A549 (cell line): ENCODE measurements at regions not wholly inside any gene's neighbourhood (a gene's known extent, or its start where the extent isn't known, plus 50 kb on each side); places are given as distances from the start of the nearest gene placed in this dataset.

Experiments
- ATAC-seq, 2 experiments: fragments of 200-7000 bp in 1 of 2; fragments of >200 bp in 1 of 2; cut with Nextera tagmentation in 1 of 2; cut with Tn5 transposase in 1 of 2; 3 replicates each; pipeline versions ENCODE4 v1.8.0 to v1.9.1; 2018 to 2020; ENCODE audit warnings: mild to moderate bottlenecking in 1 of 2, moderate library complexity in 1 of 2
- CTCF ChIA-PET: fragments of 300-600 bp; sonication (Branson Sonifier 250); formaldehyde crosslinking; extraction: SDS; loops from one replicate; lab custom pipeline; 2021; ENCODE audit warnings: antibody characterized with exemption, inconsistent platforms; lab: Yijun Ruan, JAX
- POLR2A ChIA-PET: fragments of 350-600 bp; formaldehyde crosslinking; extraction: SDS; loops from one replicate; lab custom pipeline; 2021; ENCODE audit warnings: antibody characterized with exemption, inconsistent platforms; lab: Yijun Ruan, JAX
- DNase-seq, 2 experiments: peaks; one replicate each; pipeline versions ENCODE4 v3.0.0 to v3.0.0-alpha.2; 2011 to 2016; ENCODE audit warnings: low read depth in 1 of 2, low spot score in 1 of 2
- FAIRE-seq: peaks from 2 replicates; lab custom pipeline; 2011; peaks lifted over from hg19 to GRCh38; lab: Jason Lieb, UNC
- H3K27ac ChIP-seq, 2 experiments: fragments of >200 bp; sonication (Bioruptor Twin); formaldehyde crosslinking; 3 replicates each; pipeline ENCODE4 v1.5.1; 2016 to 2017
- H3K4me1 ChIP-seq: fragments of >200 bp; sonication (Bioruptor Twin); formaldehyde crosslinking; 3 replicates; pipeline ENCODE4 v1.6.1; 2016
- H3K4me2 ChIP-seq: fragments of >200 bp; sonication (Bioruptor Twin); formaldehyde crosslinking; 3 replicates; pipeline ENCODE4 v1.6.1; 2016
- H3K4me3 ChIP-seq: fragments of >200 bp; sonication (Bioruptor Twin); formaldehyde crosslinking; 3 replicates; pipeline ENCODE4 v1.5.1; 2016
- H3K9me3 ChIP-seq: fragments of >200 bp; sonication (Bioruptor Twin); formaldehyde crosslinking; 3 replicates; pipeline ENCODE4 v1.6.1; 2016
- BCL3 ChIP-seq: fragments of >200 bp; sonication (Bioruptor Twin); formaldehyde crosslinking; IDR thresholded peaks from 3 replicates; pipeline ENCODE4 v1.6.1; 2016
- BHLHE40 ChIP-seq: IDR thresholded peaks from 2 replicates; pipeline ENCODE4 v1.6.1; 2012; ENCODE audit warnings: low read depth, low read length, inconsistent platforms
- CHD2 ChIP-seq: fragments of 150-350 bp; IDR thresholded peaks from 2 replicates; pipeline ENCODE4 v1.6.1; 2014; ENCODE audit warnings: low read length; ENCODE audit not compliant: partially characterized antibody
- CHD4 ChIP-seq: fragments of 200-600 bp; sonication (generic); IDR thresholded peaks from 2 replicates; pipeline ENCODE4 v1.6.1; 2016; ENCODE audit warnings: antibody characterized with exemption, mild to moderate bottlenecking, borderline replicate concordance
- ELK1 ChIP-seq: fragments of 150-350 bp; IDR thresholded peaks from 2 replicates; pipeline ENCODE4 v1.6.1; 2014; ENCODE audit warnings: low read depth, mild to moderate bottlenecking, low read length
- FOSB ChIP-seq: fragments of 250-450 bp; sonication (Bioruptor Pico); IDR thresholded peaks from 2 replicates; pipeline ENCODE4 v1.5.0; 2020; ENCODE audit warnings: mild to moderate bottlenecking, moderate library complexity
- HEYL ChIP-seq: fragments of 250-450 bp; sonication (Bioruptor Pico); IDR thresholded peaks from 2 replicates; pipeline ENCODE4 v1.8.0; 2021; ENCODE audit warnings: mild to moderate bottlenecking, moderate library complexity
- HOXB5 ChIP-seq: fragments of 250-450 bp; sonication (Bioruptor Pico); IDR thresholded peaks from 2 replicates; pipeline ENCODE4 v1.5.0; 2020; ENCODE audit warnings: mild to moderate bottlenecking, moderate library complexity
- JUNB ChIP-seq: fragments of >200 bp; sonication (Bioruptor Twin); formaldehyde crosslinking; IDR thresholded peaks from 2 replicates; pipeline ENCODE4 v1.6.1; 2016
- KDM1A ChIP-seq: fragments of 200-600 bp; sonication (generic); IDR thresholded peaks from 2 replicates; pipeline ENCODE4 v1.6.1; 2016; ENCODE audit warnings: low read depth, mild to moderate bottlenecking
- MAFK ChIP-seq: fragments of 450-650 bp; IDR thresholded peaks from 2 replicates; pipeline ENCODE4 v1.6.1; 2014; ENCODE audit not compliant: partially characterized antibody
- NFE2L2 ChIP-seq: fragments of 150-350 bp; conservative IDR thresholded peaks from 2 replicates; pipeline ENCODE4 v1.6.1; 2014; ENCODE audit warnings: low read length
- NR3C1 ChIP-seq: fragments of >200 bp; sonication (Bioruptor Twin); formaldehyde crosslinking; IDR thresholded peaks from 3 replicates; pipeline ENCODE4 v1.6.1; 2017
- POLR2A ChIP-seq: IDR thresholded peaks from 2 replicates; pipeline ENCODE4 v1.6.1; 2012; ENCODE audit warnings: mild to moderate bottlenecking, low read length
- RAD21 ChIP-seq, 2 experiments: fragments of >200 bp in 1 of 2; sonication (Bioruptor Twin) in 1 of 2; formaldehyde crosslinking in 1 of 2; IDR thresholded peaks in 1 of 2; conservative IDR thresholded peaks in 1 of 2; 2 replicates in 1 of 2; 3 replicates in 1 of 2; pipeline ENCODE4 v1.6.1; 2012 to 2018; ENCODE audit warnings: inconsistent platforms in 1 of 2
- REST ChIP-seq: fragments of 200-600 bp; sonication (generic); IDR thresholded peaks from 2 replicates; pipeline ENCODE4 v1.6.1; 2016; ENCODE audit warnings: antibody characterized with exemption, mild to moderate bottlenecking, moderate library complexity
- RFX5 ChIP-seq: fragments of 450-650 bp; IDR thresholded peaks from 2 replicates; pipeline ENCODE4 v1.7.1; 2014; ENCODE audit warnings: antibody characterized with exemption, mild to moderate bottlenecking, moderate library complexity
- RNF2 ChIP-seq: fragments of 200-600 bp; sonication (generic); IDR thresholded peaks from 2 replicates; pipeline ENCODE4 v1.6.1; 2016; ENCODE audit warnings: low read depth, mild to moderate bottlenecking, antibody characterized with exemption, moderate library complexity, borderline replicate concordance
- SREBF2 ChIP-seq: fragments of 450-650 bp; IDR thresholded peaks from 2 replicates; pipeline ENCODE4 v1.6.1; 2014; ENCODE audit warnings: mild to moderate bottlenecking, moderate library complexity
- TP53 ChIP-seq: fragments of 250-450 bp; sonication (Bioruptor Pico); IDR thresholded peaks from 2 replicates; pipeline ENCODE4 v1.5.0; 2021; ENCODE audit warnings: mild to moderate bottlenecking, moderate library complexity
- WGBS: methylation state at CpG from one replicate; pipeline ENCODE4 v1.1.6; 2017; ENCODE audit errors: missing lambda C conversion rate; 5-methylcytosine and 5-hydroxymethylcytosine counted together
- TF ChIP-seq, protein P1 (sequence below): fragments of 450-650 bp; IDR thresholded peaks from 2 replicates; pipeline ENCODE4 v1.6.1; 2014; ENCODE audit warnings: antibody characterized with exemption
- TF ChIP-seq, protein P2 (sequence below): IDR thresholded peaks from 2 replicates; pipeline ENCODE4 v1.6.1; 2012

DNA sequence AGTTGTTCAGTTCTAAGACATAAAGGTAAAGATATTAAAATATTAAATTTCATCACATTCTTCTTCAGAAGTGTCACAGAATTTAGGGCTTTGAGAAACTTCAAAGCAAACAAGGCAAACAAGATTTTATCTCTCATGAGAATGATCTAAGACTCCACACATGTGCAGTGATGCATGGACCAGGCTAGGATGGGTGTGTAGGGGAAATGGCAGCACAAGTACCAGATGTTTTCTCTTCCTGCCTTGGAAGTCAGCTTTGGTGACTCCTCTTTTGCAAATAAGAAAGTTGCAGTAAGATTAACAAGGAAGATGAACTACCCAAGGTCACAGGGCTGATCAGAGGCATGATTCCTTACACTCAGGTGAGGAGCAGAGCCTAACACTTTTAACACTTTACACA is 163.8 kb upstream of the LMNTD1 start (continued):
- TF ChIP-seq JUNB, result no peak
- TF ChIP-seq HOXB5 (CRISPR knock-in tag), result no peak
- TF ChIP-seq, all 56 proteins: peak for 0

DNA sequence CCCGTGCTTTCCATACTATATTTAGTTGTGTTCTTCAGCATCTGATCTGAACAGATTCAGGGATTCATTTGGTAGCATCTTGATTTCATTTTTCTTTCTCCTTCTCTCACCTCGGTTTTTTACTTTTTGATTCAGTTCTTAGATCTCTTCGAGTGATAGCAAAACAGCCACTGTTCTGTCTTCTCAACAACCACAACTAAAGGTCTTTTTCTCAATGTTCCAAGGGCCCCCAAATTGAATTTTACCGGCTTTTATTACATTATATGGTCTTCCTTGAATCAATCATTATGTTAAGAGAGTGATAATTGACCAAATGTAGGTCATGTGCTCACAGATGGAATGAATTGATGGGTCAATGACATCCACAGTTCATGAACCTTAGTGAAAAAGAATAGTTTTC is 164.5 kb upstream of the LMNTD1 start:
- Histone ChIP-seq H3K4me3 (no peak overlapping the region), H3K4me1 (no peaks in the 10 kb centered on the region), H3K9me3 (no peaks in the 10 kb centered on the region), H3K4me2 (no peak overlapping the region), H3K27ac (no peak overlapping the region)
- WGBS, result 14% methylated on average over 4 of the region's 4 CpGs
- FAIRE-seq (no peak), DNase-seq (no peak), ATAC-seq (no peak)
- ChIA-PET POLR2A (no interaction called here), CTCF (no interaction called here)
- TF ChIP-seq TP53 (CRISPR knock-in tag) (no peak), BCL3 (no peak), HEYL (no peak), NFE2L2 (no peak), RFX5 (no peak), KDM1A (no peak), ELK1 (no peak)

GRCh38 chr12:25718081-25718731 is 165.1 kb upstream of the LMNTD1 start:
- POLR2A ChIA-PET, result no interaction called here
- no peak for ATAC-seq
- no peak for FAIRE-seq

More at GRCh38 chr12:25718081-25718731, 165.1 kb upstream of the LMNTD1 start:
- no peak overlapping the region for H3K4me2 ChIP-seq
- TF ChIP-seq RAD21 (conservative IDR thresholded peaks at IDR 0.05 in 1 of 2, IDR thresholded peaks at IDR 0.05 in 1 of 2) (no peak), REST (no peak), HEYL (no peak), CHD2 (no peak), RNF2 (no peak), SREBF2 (no peak), HOXB5 (CRISPR knock-in tag) (no peak), BHLHE40 (no peak), MAFK (no peak), FOSB (CRISPR knock-in tag) (no peak), POLR2A (no peak), KDM1A (no peak), CHD4 (no peak), NR3C1 (no peak)
- TF ChIP-seq, protein P1, sequence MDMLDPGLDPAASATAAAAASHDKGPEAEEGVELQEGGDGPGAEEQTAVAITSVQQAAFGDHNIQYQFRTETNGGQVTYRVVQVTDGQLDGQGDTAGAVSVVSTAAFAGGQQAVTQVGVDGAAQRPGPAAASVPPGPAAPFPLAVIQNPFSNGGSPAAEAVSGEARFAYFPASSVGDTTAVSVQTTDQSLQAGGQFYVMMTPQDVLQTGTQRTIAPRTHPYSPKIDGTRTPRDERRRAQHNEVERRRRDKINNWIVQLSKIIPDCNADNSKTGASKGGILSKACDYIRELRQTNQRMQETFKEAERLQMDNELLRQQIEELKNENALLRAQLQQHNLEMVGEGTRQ, result no peak
- TF ChIP-seq, protein P2, sequence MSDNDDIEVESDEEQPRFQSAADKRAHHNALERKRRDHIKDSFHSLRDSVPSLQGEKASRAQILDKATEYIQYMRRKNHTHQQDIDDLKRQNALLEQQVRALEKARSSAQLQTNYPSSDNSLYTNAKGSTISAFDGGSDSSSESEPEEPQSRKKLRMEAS, result no peak
- H3K4me1 ChIP-seq, result no peaks in the 10 kb centered on the region
- no peaks in the 10 kb centered on the region for H3K9me3 ChIP-seq
- no peak overlapping the region for H3K4me3 ChIP-seq
- no peak overlapping the region for H3K27ac ChIP-seq
- CTCF ChIA-PET, result no interaction called here
- WGBS, result 18% methylated on average over 2 of the region's 2 CpGs
- no peak for DNase-seq
